ENCODE measurements at regions not wholly inside any gene's neighbourhood (a gene's known extent, or its start where the extent isn't known, plus 50 kb on each side); places are given as distances from the start of the nearest gene placed in this dataset.

- TF ChIP-seq POLR2AphosphoS5 (IDR thresholded peaks at IDR 0.05; ENCODE audit: low read depth, low read length), result no peak
- no peak for TF ChIP-seq TEAD4 (IDR thresholded peaks at IDR 0.05; ENCODE audit: borderline replicate concordance, insufficient read depth)
Measured at GRCh38 chr5:160970605-160971191, 118.7 kb upstream of the ATP10B start.

All from SK-N-SH (cell line).